ENCODE measurements at regions not wholly inside any gene's neighbourhood (a gene's known extent, or its start where the extent isn't known, plus 50 kb on each side); places are given as distances from the start of the nearest gene placed in this dataset.

GRCh38 chr1:110816945-110817344 is 56.0 kb upstream of the CD53 start:
- no peak for DNase-seq

- DNase-seq: no peak
These were observed 61.4 kb upstream of the CD53 start for GRCh38 chr1:110811529-110811928.

- no peak for DNase-seq
These were observed 72.9 kb upstream of the CD53 start for GRCh38 chr1:110800079-110800478.

- DNase-seq: no peak
These were observed 74.2 kb upstream of the CD53 start for GRCh38 chr1:110798691-110799256.

- DNase-seq: no peak
These were observed 84.3 kb upstream of the CD53 start for GRCh38 chr1:110788673-110789072.

- no peak for DNase-seq
These were observed 85.4 kb upstream of the CD53 start for GRCh38 chr1:110787328-110788071.

GRCh38 chr1:110786802-110787327 is 86.1 kb upstream of the CD53 start:
- DNase-seq: no peak

- DNase-seq: no peak
These were observed 87.3 kb upstream of the CD53 start for GRCh38 chr1:110785612-110786011.

GRCh38 chr1:110785055-110785454 is 87.9 kb upstream of the CD53 start:
- no peak for DNase-seq

- peak; percentile 42 to 47 for DNase-seq
These were observed 89.5 kb upstream of the CD53 start for GRCh38 chr1:110783292-110783918.

GRCh38 chr1:110781525-110781924 is 91.4 kb upstream of the CD53 start:
- no peak for DNase-seq

GRCh38 chr1:110780600-110781484 is 92.1 kb upstream of the CD53 start:
- DNase-seq: peak; percentile 74 to 78

GRCh38 chr1:110779636-110780035 is 93.3 kb upstream of the CD53 start:
- DNase-seq: no peak

GRCh38 chr1:110778821-110779220 is 94.1 kb upstream of the CD53 start:
- DNase-seq: no peak

GRCh38 chr1:110777228-110777627 is 95.7 kb upstream of the CD53 start:
- DNase-seq: no peak

- no peak for DNase-seq
These were observed 98.5 kb upstream of the CD53 start for GRCh38 chr1:110774398-110774797.

- DNase-seq: no peak
These were observed 99.1 kb upstream of the KCNA3 start for GRCh38 chr1:110773813-110774212.

GRCh38 chr1:110771245-110772022 is 96.7 kb upstream of the KCNA3 start:
- DNase-seq: no peak

GRCh38 chr1:110770832-110771231 is 96.1 kb upstream of the KCNA3 start:
- DNase-seq: no peak

- no peak for DNase-seq
These were observed 93.9 kb upstream of the KCNA3 start for GRCh38 chr1:110768605-110769004.

GRCh38 chr1:110766336-110766647 is 91.6 kb upstream of the KCNA3 start:
- no peak for DNase-seq

GRCh38 chr1:110765640-110766335 is 91.0 kb upstream of the KCNA3 start:
- DNase-seq: peak; percentile 19 to 51
